PC-3 (cell line): ENCODE measurements at regions not wholly inside any gene's neighbourhood (a gene's known extent, or its start where the extent isn't known, plus 50 kb on each side); places are given as distances from the start of the nearest gene placed in this dataset.

Experiments used
- CTCF ChIP-seq: fragments of 300-600 bp; sonication (generic); conservative IDR thresholded peaks from 2 replicates; pipeline ENCODE4 v1.5.1; 2017; ENCODE audit warnings: antibody characterized with exemption, low read depth, mild to moderate bottlenecking, low read length
- EZH2 ChIP-seq: fragments of 300-600 bp; sonication (generic); IDR thresholded peaks from one replicate; pipeline ENCODE4 v1.6.1; 2017; ENCODE audit warnings: antibody characterized with exemption, mild to moderate bottlenecking, low read length; ENCODE audit not compliant: unreplicated experiment
- EZH2phosphoT487 ChIP-seq: fragments of 300-600 bp; sonication (generic); IDR thresholded peaks from 2 replicates; pipeline ENCODE4 v1.6.1; 2018; ENCODE audit warnings: mild to moderate bottlenecking, antibody characterized with exemption, low read length, borderline replicate concordance

DNA sequence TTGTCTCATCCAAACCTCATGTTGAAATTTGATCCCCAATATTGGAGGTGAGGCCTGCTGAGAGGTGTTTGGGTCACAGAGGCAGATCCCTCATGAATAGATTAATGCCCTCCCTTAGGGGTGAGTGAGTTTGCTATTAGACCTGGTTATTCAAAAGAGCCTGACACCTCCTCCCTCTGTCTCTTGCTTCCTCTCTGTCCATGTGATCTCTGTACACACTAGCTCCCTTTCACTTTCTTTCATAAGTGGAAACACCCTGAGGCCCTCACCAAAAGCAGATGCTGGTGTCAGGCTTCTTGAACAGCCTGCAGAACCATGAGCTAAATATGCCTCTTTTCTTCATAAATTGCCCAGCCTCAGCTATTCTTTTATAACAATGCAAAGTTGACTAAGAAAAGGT, 447.1 kb downstream of the MDFIC start:
- no peak for TF ChIP-seq CTCF
- TF ChIP-seq EZH2, result no peak
- no peak for TF ChIP-seq EZH2phosphoT487
